Neural crest cell (in vitro differentiated cells): ENCODE measurements at regions not wholly inside any gene's neighbourhood (a gene's known extent, or its start where the extent isn't known, plus 50 kb on each side); places are given as distances from the start of the nearest gene placed in this dataset.

Source experiments
- DNase-seq: peaks from one replicate; pipeline ENCODE4 v3.0.0; 2021; ENCODE audit warnings: low read depth, mixed read lengths, low spot score
- H3K27ac Mint-ChIP-seq: one replicate; pipeline ENCODE4 v1.8.0; 2021; ENCODE audit warnings: mild to moderate bottlenecking, mixed read lengths; ENCODE audit not compliant: unreplicated experiment
- H3K27me3 Mint-ChIP-seq: 2 replicates; pipeline ENCODE4 v1.8.0; 2021; ENCODE audit warnings: low read depth, mild to moderate bottlenecking, mixed read lengths
- H3K36me3 Mint-ChIP-seq: 2 replicates; pipeline ENCODE4 v1.8.0; 2021; ENCODE audit warnings: low read depth, mild to moderate bottlenecking, mixed read lengths
- H3K4me1 Mint-ChIP-seq: 2 replicates; pipeline ENCODE4 v1.8.0; 2021; ENCODE audit warnings: mixed read lengths
- H3K4me3 Mint-ChIP-seq: one replicate; pipeline ENCODE4 v1.8.0; 2021; ENCODE audit warnings: mild to moderate bottlenecking, mixed read lengths
- H3K9me3 Mint-ChIP-seq: 2 replicates; pipeline ENCODE4 v1.8.0; 2021; ENCODE audit warnings: mixed read lengths
- TF ChIP-seq, protein P1 (sequence below): fragments of 200-600 bp; sonication (generic); conservative IDR thresholded peaks from 2 replicates; pipeline ENCODE4 v1.5.0; 2021; ENCODE audit warnings: antibody characterized with exemption, mild to moderate bottlenecking

DNA sequence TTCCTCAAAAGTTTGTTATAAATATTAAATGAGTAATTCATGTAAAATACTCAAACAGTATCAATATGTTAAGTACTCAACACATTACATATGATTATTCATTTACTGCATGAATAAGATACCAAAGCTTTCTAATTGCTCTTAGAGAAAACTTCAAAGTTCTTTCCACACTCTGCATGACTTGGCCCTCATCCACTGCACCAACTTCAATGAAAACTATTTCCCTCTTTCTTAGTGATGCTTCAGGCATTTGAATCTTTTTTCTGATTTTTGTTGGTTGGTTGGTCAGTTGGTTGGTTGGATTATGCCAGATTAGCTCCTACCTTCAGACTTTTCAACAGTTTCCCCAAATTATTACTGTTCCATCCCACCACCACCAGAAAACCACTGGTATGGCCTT is 314.7 kb upstream of the RGMB start:
- H3K27me3 Mint-ChIP-seq: no peaks in the 10 kb centered on the region
- H3K4me3 Mint-ChIP-seq: no peak overlapping the region
- H3K36me3 Mint-ChIP-seq: no peaks in the 10 kb centered on the region
- H3K4me1 Mint-ChIP-seq: no peaks in the 10 kb centered on the region
- H3K27ac Mint-ChIP-seq: no peak overlapping the region
- H3K9me3 Mint-ChIP-seq: peaks cover 2% of the 10 kb centered on the region
- TF ChIP-seq, protein P1, sequence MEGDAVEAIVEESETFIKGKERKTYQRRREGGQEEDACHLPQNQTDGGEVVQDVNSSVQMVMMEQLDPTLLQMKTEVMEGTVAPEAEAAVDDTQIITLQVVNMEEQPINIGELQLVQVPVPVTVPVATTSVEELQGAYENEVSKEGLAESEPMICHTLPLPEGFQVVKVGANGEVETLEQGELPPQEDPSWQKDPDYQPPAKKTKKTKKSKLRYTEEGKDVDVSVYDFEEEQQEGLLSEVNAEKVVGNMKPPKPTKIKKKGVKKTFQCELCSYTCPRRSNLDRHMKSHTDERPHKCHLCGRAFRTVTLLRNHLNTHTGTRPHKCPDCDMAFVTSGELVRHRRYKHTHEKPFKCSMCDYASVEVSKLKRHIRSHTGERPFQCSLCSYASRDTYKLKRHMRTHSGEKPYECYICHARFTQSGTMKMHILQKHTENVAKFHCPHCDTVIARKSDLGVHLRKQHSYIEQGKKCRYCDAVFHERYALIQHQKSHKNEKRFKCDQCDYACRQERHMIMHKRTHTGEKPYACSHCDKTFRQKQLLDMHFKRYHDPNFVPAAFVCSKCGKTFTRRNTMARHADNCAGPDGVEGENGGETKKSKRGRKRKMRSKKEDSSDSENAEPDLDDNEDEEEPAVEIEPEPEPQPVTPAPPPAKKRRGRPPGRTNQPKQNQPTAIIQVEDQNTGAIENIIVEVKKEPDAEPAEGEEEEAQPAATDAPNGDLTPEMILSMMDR: no peak
- DNase-seq: no peak

DNA sequence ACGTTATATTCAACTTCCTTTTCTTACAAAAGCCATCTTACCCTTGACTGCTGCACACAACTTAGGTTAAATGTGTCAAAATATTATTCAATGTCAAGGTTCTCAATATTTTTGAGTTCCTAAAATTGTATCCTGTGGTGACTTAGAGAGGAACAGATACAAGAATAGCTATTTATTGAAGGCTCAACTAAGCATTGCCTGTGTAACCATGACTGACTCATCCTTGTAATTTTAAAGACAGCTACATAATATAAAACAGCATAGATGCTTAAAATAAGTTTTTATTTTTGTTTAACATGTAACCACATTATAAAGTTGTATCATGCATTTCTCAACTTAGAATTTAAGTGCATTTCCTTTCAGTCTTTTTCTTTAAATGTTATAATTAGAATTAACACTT is 312.9 kb upstream of the RGMB start:
- no peak for DNase-seq
- Mint-ChIP-seq H3K9me3 (peaks cover 10% of the 10 kb centered on the region), H3K27ac (no peak overlapping the region), H3K4me3 (no peak overlapping the region), H3K4me1 (no peaks in the 10 kb centered on the region), H3K27me3 (no peaks in the 10 kb centered on the region), H3K36me3 (no peaks in the 10 kb centered on the region)
- TF ChIP-seq, protein P1: no peak

DNA sequence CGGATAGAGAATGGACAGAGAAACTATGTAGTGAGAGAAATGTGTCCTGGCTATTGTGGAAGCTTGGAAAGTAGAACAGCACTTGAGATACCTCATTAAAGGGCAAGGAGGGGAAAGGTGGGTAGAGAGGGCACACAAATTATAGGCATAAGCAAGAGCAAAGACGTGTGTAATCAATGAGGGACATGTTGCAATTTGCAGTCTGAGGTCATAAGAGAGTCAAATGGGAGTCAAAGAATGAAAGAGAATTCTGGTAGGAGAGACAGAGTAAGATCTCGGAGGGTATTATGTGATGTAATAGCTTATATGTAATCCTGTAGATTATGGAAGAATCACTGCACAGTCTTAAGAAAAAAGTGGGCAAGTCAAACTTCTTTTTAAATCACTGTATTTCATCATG is 312.0 kb upstream of the RGMB start:
- Mint-ChIP-seq H3K4me3 (no peak overlapping the region), H3K27ac (no peak overlapping the region), H3K9me3 (peaks cover 10% of the 10 kb centered on the region), H3K4me1 (no peaks in the 10 kb centered on the region), H3K27me3 (no peaks in the 10 kb centered on the region), H3K36me3 (no peaks in the 10 kb centered on the region)
- DNase-seq: no peak
- TF ChIP-seq, protein P1: no peak

DNA sequence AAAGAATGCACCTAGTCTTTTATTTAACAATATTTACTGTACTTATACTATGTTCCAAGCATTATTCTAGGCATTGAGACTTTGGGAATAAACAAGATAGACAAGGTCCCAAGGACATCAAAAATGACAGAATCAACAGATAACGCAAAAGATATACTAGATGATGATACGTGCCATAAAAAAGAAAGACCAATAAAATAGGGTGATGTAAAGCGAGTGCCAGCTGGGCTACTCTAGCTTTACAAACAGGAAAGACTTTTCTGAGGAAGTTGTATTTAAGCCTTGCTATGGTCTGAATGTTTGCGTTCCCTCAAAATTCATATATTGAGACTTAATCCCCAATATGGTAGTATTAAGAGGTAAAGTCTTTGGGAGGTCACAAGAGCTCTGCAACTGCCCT is 310.2 kb upstream of the RGMB start:
- peaks cover 23% of the 10 kb centered on the region for H3K9me3 Mint-ChIP-seq
- no peaks in the 10 kb centered on the region for H3K27me3 Mint-ChIP-seq
- TF ChIP-seq, protein P1: no peak
- H3K27ac Mint-ChIP-seq: no peak overlapping the region
- DNase-seq: no peak
- H3K4me1 Mint-ChIP-seq: no peaks in the 10 kb centered on the region
- no peak overlapping the region for H3K4me3 Mint-ChIP-seq
- H3K36me3 Mint-ChIP-seq: peaks cover 11% of the 10 kb centered on the region

DNA sequence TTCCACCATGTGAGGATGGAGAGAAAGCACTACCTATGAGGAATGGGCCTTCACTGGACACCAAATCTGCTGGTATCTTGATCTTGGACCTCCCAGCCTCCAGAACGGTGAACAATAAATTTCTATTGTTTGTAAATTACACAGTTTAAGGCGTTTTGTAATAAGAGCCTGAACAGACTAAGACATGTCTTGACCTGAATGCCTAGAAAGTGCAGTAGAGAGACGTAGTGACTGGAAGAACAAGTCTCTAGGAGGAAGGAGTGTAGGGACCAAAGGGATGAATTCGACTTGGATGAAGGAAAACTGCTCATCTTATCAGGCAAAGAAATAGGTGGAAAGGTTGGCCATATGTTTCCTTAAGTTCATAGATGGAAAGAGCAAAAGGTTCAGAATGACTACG is 309.8 kb upstream of the RGMB start:
- Mint-ChIP-seq H3K4me1 (no peaks in the 10 kb centered on the region), H3K4me3 (no peak overlapping the region), H3K36me3 (peaks cover 12% of the 10 kb centered on the region), H3K27me3 (no peaks in the 10 kb centered on the region), H3K9me3 (peaks cover 23% of the 10 kb centered on the region), H3K27ac (no peak overlapping the region)
- TF ChIP-seq, protein P1: no peak
- DNase-seq: no peak
